Osteoblast (primary cell): ENCODE measurements at regions not wholly inside any gene's neighbourhood (a gene's known extent, or its start where the extent isn't known, plus 50 kb on each side); places are given as distances from the start of the nearest gene placed in this dataset.
A peak's percentile ranks its signal among the peaks of the same experiment; 100 is the strongest.
"Not testable (repeated sequence)": the region's sequence is repeated elsewhere in the genome, so short reads cannot be mapped to it uniquely, and the experiment has no call there.

Source experiments
- DNase-seq: peaks from one replicate; pipeline ENCODE4 v3.0.0; 2011; ENCODE audit warnings: low spot score, mixed read lengths; ENCODE audit not compliant: insufficient read length; ENCODE audit errors: missing footprints
- H2AFZ ChIP-seq: 2 replicates; pipeline ENCODE4 v1.6.0; 2011; ENCODE audit warnings: mild to moderate bottlenecking, low read length
- H3K27ac ChIP-seq: 2 replicates; pipeline ENCODE4 v1.5.1; 2011; ENCODE audit warnings: mild to moderate bottlenecking, low read depth, low read length, moderate library complexity
- H3K27me3 ChIP-seq: 2 replicates; pipeline ENCODE4 v1.6.0; 2012; ENCODE audit warnings: mild to moderate bottlenecking, control low read depth, inconsistent platforms, low read length, moderate library complexity; ENCODE audit not compliant: insufficient read depth
- H3K36me3 ChIP-seq: 2 replicates; pipeline ENCODE4 v1.5.1; 2011; ENCODE audit warnings: mild to moderate bottlenecking, low read length, control low read depth, moderate library complexity; ENCODE audit not compliant: insufficient read depth
- H3K4me1 ChIP-seq: 2 replicates; pipeline ENCODE4 v1.5.1; 2011; ENCODE audit warnings: mild to moderate bottlenecking, low read length, control low read depth, moderate library complexity; ENCODE audit not compliant: insufficient read depth
- H3K4me2 ChIP-seq: 2 replicates; pipeline ENCODE4 v1.6.0; 2011; ENCODE audit warnings: mild to moderate bottlenecking, low read length; ENCODE audit not compliant: insufficient read depth
- H3K4me3 ChIP-seq: fragments of 200-600 bp; sonication (generic); 3 replicates; pipeline ENCODE4 v1.5.1; 2012; ENCODE audit warnings: mild to moderate bottlenecking, low read length, inconsistent platforms; ENCODE audit not compliant: insufficient read depth
- H3K79me2 ChIP-seq: 2 replicates; pipeline ENCODE4 v1.6.0; 2012; ENCODE audit warnings: mild to moderate bottlenecking, low read length, control low read depth, inconsistent platforms; ENCODE audit not compliant: insufficient read depth
- H3K9me3 ChIP-seq: 2 replicates; pipeline ENCODE4 v1.5.1; 2011; ENCODE audit warnings: low read depth, low read length, control low read depth
- H4K20me1 ChIP-seq: 2 replicates; pipeline ENCODE4 v1.6.0; 2012; ENCODE audit warnings: mild to moderate bottlenecking, low read length, control low read depth; ENCODE audit not compliant: insufficient read depth
- CTCF ChIP-seq: IDR thresholded peaks from 2 replicates; pipeline ENCODE4 v1.5.1; 2011; ENCODE audit warnings: mild to moderate bottlenecking, low read depth, low read length, moderate library complexity; ENCODE audit errors: extremely low read depth

GRCh38 chr21:8987896-8988295 lies 1533.5 kb upstream of the TPTE start:
- H4K20me1 ChIP-seq, H3K27ac ChIP-seq, H2AFZ ChIP-seq, H3K4me2 ChIP-seq, H3K36me3 ChIP-seq, H3K4me1 ChIP-seq, H3K4me3 ChIP-seq, DNase-seq, H3K79me2 ChIP-seq, H3K27me3 ChIP-seq: not testable (repeated sequence)
- peaks cover 19% of the 10 kb centered on the region for H3K9me3 ChIP-seq

GRCh38 chr21:8988696-8989095 lies 1532.7 kb upstream of the TPTE start:
- no peak overlapping the region for H3K27ac ChIP-seq
- no peaks in the 10 kb centered on the region for H3K79me2 ChIP-seq
- H3K27me3 ChIP-seq, result no peaks in the 10 kb centered on the region
- no peaks in the 10 kb centered on the region for H3K36me3 ChIP-seq
- no peak overlapping the region for H3K4me3 ChIP-seq
- no peak overlapping the region for H3K4me2 ChIP-seq
- DNase-seq, result peak; percentile 92
- no peak overlapping the region for H2AFZ ChIP-seq
- TF ChIP-seq CTCF, result no peak
- no peaks in the 10 kb centered on the region for H4K20me1 ChIP-seq
- H3K4me1 ChIP-seq, result no peaks in the 10 kb centered on the region
- peaks cover 21% of the 10 kb centered on the region for H3K9me3 ChIP-seq

- no peaks in the 10 kb centered on the region for H4K20me1 ChIP-seq
- DNase-seq, result peak; percentile 80
- H2AFZ ChIP-seq, result no peak overlapping the region
- H3K4me1 ChIP-seq, result no peaks in the 10 kb centered on the region
- no peaks in the 10 kb centered on the region for H3K27me3 ChIP-seq
- peaks cover 24% of the 10 kb centered on the region for H3K9me3 ChIP-seq
- no peaks in the 10 kb centered on the region for H3K36me3 ChIP-seq
- no peaks in the 10 kb centered on the region for H3K79me2 ChIP-seq
- H3K4me2 ChIP-seq, result no peak overlapping the region
- no peak for TF ChIP-seq CTCF
- H3K4me3 ChIP-seq, result no peak overlapping the region
- H3K27ac ChIP-seq, result no peak overlapping the region
Measured at GRCh38 chr21:8989261-8989711, 1532.1 kb upstream of the TPTE start.

- no peak for TF ChIP-seq CTCF
- no peak overlapping the region for H3K4me2 ChIP-seq
- peaks cover 24% of the 10 kb centered on the region for H3K9me3 ChIP-seq
- H4K20me1 ChIP-seq, result no peaks in the 10 kb centered on the region
- H3K4me3 ChIP-seq, result no peak overlapping the region
- no peaks in the 10 kb centered on the region for H3K79me2 ChIP-seq
- no peak overlapping the region for H3K27ac ChIP-seq
- DNase-seq, result peak; percentile 62
- no peaks in the 10 kb centered on the region for H3K27me3 ChIP-seq
- no peaks in the 10 kb centered on the region for H3K4me1 ChIP-seq
- H2AFZ ChIP-seq, result no peak overlapping the region
- no peaks in the 10 kb centered on the region for H3K36me3 ChIP-seq
Measured at GRCh38 chr21:8989721-8990325, 1531.6 kb upstream of the TPTE start.
